Natural killer cell treated with Interleukin-12 subunit alpha and Interleukin-12 subunit beta and Interleukin-15 and Interleukin-18, amount 100 ng/mL, for 72 hours (primary cell): ENCODE measurements at regions not wholly inside any gene's neighbourhood (a gene's known extent, or its start where the extent isn't known, plus 50 kb on each side); places are given as distances from the start of the nearest gene placed in this dataset.

ENCODE experiments used
- ATAC-seq, 2 donors: fragments of 150-1000 bp; cut with Tn5 transposase in 1 of 2; sonication (Bioruptor Pico), chemical (Tn5 transposase) in 1 of 2; 2 replicates each; pipeline ENCODE4 v1.10.0; 2021
- DNase-seq: peaks from one replicate; pipeline ENCODE4 v3.0.0; 2022; ENCODE audit warnings: low spot score
- H3K27ac Mint-ChIP-seq, 2 donors: 1 replicate in 1 of 2; 2 replicates in 1 of 2; pipeline ENCODE4 v1.8.0; 2022; ENCODE audit warnings: mixed read lengths in 2 of 2, mild to moderate bottlenecking in 1 of 2, moderate library complexity in 1 of 2
- H3K27me3 Mint-ChIP-seq, 2 donors: 1 replicate in 1 of 2; 2 replicates in 1 of 2; pipeline ENCODE4 v1.8.0; 2022; ENCODE audit warnings: mixed read lengths in 2 of 2
- H3K36me3 Mint-ChIP-seq: one replicate; pipeline ENCODE4 v1.8.0; 2022; ENCODE audit warnings: mixed read lengths
- H3K4me1 Mint-ChIP-seq, 2 donors: 1 replicate in 1 of 2; 2 replicates in 1 of 2; pipeline ENCODE4 v1.8.0; 2022; ENCODE audit warnings: low read depth in 2 of 2, mixed read lengths in 2 of 2, mild to moderate bottlenecking in 1 of 2
- H3K4me3 Mint-ChIP-seq: one replicate; pipeline ENCODE4 v1.8.0; 2022; ENCODE audit warnings: mixed read lengths
- H3K9me3 Mint-ChIP-seq: 2 replicates; pipeline ENCODE4 v1.8.0; 2022; ENCODE audit warnings: mixed read lengths

DNA sequence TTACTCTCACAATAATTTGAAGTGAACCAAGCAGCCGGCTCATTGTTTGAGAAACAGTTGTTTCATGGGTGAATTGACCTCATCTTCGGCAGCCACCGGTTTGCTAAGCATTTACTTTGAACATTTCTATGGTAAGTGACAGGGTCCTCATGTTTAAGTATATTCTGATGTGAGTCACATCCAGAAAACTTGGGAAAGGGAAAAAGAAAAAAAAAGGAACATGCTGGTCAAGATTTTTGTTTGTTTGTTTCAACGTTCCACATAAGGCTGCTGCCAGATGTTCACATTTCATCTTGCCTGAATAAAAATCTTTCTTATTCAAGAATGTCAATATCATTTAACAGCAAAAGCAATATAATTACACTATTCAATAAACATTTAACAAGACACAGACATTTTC, 55.0 kb upstream of the EXOC2 start:
- DNase-seq (no peak), ATAC-seq (no peak)
- H3K27ac Mint-ChIP-seq, result no peak overlapping the region
- no peaks in the 10 kb centered on the region for H3K9me3 Mint-ChIP-seq
- H3K4me1 Mint-ChIP-seq, result no peaks in the 10 kb centered on the region
- H3K4me3 Mint-ChIP-seq, result no peak overlapping the region
- no peaks in the 10 kb centered on the region for H3K36me3 Mint-ChIP-seq
- peaks cover 0 to 9% of the 10 kb centered on the region in 2 donors for H3K27me3 Mint-ChIP-seq

- H3K4me3 Mint-ChIP-seq, result no peak overlapping the region
- peaks cover 0 to 9% of the 10 kb centered on the region in 2 donors for H3K27me3 Mint-ChIP-seq
- no peak for ATAC-seq
These were observed 54.1 kb upstream of the EXOC2 start for GRCh38 chr6:747028-747427.

GRCh38 chr6:744666-745353, 51.9 kb upstream of the EXOC2 start:
- Mint-ChIP-seq H3K36me3 (no peaks in the 10 kb centered on the region), H3K9me3 (no peaks in the 10 kb centered on the region), H3K27me3 (peaks cover 0 to 15% of the 10 kb centered on the region in 2 donors), H3K4me1 (peaks cover 0 to 6% of the 10 kb centered on the region in 2 donors), H3K27ac (no peak overlapping the region), H3K4me3 (no peak overlapping the region)
- no peak for ATAC-seq
- DNase-seq, result no peak

More at GRCh38 chr6:747028-747427, 54.1 kb upstream of the EXOC2 start:
- H3K9me3 Mint-ChIP-seq, result no peaks in the 10 kb centered on the region
- no peaks in the 10 kb centered on the region for H3K36me3 Mint-ChIP-seq
- peaks cover 0 to under 1% of the 10 kb centered on the region in 2 donors for H3K4me1 Mint-ChIP-seq
- no peak overlapping the region for H3K27ac Mint-ChIP-seq
- no peak for DNase-seq

- no peak overlapping the region for H3K27ac Mint-ChIP-seq
- no peaks in the 10 kb centered on the region for H3K36me3 Mint-ChIP-seq
- H3K27me3 Mint-ChIP-seq, result peaks cover 8 to 9% of the 10 kb centered on the region in 2 donors
- no peak for DNase-seq
- H3K4me3 Mint-ChIP-seq, result no peak overlapping the region
- H3K4me1 Mint-ChIP-seq, result peaks cover 0 to 6% of the 10 kb centered on the region in 2 donors
- no peak for ATAC-seq
- no peaks in the 10 kb centered on the region for H3K9me3 Mint-ChIP-seq
These were observed 50.6 kb upstream of the EXOC2 start for GRCh38 chr6:743320-744096.
